ENCODE measurements at regions not wholly inside any gene's neighbourhood (a gene's known extent, or its start where the extent isn't known, plus 50 kb on each side); places are given as distances from the start of the nearest gene placed in this dataset.

DNA sequence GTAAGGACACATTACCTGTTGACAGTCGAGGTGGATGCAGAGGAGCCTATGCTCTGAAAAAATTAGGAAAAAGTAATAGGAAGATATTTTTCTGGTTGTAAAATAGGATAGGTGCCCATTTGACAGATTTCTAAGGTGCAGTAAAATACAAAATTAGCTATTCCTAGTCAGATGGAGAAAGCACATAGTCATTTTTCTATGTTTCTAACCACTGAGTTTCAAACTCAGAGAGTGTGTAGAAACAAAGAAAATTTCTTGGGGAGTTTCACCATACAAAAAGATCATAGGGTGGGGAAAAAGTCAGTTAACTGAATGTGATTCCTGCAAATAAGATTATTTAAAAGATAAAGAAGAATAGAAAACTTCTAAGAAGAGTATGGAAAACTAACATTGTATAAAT lies 666.9 kb downstream of the KCNT2 start:
- no peak for DNase-seq

DNA sequence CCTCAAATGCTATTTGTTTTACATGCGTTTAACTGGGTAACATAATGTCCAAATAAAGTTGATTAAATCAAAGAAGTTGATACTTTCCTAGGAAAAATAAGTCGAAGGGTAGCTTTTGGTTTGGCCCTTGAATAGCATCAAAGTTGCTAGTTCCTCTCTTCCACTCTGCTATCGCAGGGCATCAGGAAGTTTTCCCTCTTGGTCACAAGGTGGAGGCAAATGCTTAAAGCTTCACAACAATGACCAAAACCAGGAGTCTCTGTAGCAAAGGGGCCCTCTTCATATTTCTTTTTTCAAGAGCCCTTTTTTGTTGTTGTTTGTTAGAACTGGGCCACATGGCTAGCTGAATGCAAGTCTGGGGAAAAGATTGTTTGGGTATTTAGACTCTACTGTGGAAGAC lies 668.4 kb downstream of the KCNT2 start:
- no peak for DNase-seq

GRCh38 chr1:195934817-195935553 lies 673.3 kb downstream of the KCNT2 start:
- DNase-seq: no peak

- no peak for DNase-seq
These were observed 674.4 kb downstream of the KCNT2 start for GRCh38 chr1:195933835-195934234.

GRCh38 chr1:195915826-195916225 lies 692.4 kb downstream of the KCNT2 start:
- no peak for DNase-seq

DNA sequence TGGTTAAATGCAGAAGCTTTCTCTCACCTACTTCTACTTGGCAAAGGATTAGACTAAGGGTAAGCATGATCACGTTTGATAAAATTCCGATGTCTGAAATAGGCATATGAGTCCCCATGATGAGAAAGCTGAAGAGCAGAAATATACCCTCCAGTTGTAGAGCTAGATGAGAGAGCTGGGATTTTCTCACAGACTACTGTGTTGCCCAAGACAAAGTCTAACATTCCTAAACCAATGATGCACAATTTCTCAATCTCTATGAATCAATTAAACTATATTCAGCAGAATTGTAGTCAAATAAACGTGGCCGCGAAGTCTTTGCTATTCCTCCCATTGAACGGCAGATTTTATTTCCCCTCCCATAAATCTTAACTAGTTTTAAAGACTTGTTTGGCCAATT lies 699.2 kb downstream of the KCNT2 start:
- DNase-seq: no peak

DNA sequence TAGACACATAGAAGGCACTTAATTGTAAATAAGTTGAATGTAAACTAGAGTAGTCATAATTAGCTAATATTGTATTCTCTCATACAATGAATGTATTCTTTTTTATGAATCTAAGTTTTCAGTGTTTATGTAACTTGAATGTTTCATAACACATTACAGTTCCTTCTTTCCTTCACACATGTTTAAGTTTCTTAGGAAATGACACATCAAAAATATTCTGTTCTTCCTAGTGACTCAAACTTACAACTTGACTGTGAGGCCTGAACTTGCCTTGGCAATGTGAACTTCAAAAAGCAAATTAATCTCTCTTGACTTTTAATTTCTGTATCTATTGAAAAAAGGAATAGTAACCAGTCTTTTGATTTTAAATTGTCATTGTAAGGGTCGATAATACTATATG lies 700.1 kb downstream of the KCNT2 start:
- DNase-seq: no peak

DNA sequence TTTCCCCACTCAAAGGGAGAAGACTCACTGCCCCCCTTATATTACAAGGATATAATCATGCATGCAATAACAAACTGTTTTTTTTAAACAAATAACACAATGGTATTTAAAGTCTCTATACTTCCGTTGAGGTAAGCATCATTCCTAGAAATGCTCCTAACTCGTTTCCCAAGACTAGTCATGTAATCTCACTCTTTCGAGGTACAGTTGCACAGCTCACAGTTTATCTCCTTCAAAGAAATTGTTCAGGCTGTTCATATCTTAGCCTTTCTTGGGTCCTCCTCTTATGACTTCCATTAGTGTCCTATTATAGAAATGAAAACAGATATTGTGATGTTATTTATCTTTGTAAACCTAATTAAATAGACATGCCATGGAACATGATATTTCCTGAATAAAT lies 705.0 kb downstream of the KCNT2 start:
- DNase-seq: no peak

DNA sequence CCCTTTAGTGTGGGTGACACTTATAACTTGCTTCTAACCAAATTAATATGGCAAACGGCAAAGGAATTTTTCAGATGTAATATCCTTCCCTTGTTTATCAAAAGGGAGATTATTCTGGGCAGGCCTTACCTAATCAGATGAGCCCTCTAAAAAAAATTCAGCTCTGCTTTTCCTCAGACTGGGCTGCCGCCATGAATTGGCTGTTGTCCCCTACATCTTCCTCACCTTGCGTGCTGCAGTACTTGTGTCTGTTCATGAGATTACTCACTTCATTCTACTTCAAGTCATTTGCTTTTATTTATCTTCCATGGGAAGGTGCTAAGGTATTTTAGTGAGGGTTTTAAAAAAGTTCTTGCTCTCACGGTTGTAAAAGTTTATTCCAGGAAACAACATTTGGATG lies 705.5 kb downstream of the KCNT2 start:
- no peak for DNase-seq

DNA sequence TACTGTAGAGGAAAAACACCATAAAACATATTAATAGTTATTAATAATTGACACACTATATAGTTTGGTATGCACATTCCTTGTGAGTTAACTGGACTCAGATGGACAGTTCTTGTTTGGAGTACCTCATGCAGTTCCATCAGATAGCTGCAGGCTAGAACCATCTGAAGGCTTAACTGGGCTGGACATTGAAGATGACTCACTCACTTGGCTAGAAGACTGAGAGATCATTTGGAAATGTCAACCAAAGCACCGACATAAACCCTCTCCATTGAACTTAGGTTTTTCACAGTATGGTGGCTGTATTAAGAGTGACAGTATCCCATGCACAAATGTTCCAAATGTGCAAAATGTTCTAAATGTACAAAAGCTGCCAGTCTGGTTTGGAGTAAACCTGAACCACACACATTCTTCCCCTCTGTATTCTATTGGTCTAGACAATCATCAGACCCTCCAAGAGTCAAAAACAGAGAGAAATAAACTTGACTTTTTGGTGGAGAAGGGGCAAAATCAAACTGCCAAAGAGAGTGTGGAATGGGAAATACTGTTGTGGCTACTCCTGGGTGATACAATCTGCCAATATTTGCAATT lies 708.4 kb downstream of the KCNT2 start:
- DNase-seq: no peak

GRCh38 chr1:195898924-195899323 lies 709.3 kb downstream of the KCNT2 start:
- DNase-seq: no peak

DNA sequence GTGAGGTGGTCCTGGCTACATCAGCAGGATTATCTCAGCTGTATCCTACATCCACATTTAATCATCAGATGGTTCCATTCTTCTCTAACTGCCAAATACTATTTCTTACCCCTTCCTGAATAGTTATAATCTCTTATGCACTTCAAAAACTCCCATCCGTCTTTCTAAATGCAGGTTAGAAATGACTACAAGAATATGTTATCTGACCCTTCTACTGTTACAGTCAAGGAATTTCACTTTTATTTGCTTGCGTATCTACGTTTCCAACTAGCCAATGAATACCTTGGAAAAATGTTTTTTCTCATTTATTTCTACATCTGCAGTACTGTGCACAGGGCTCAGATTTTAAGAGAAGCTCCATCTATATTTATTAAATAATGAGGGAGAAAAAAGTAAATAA lies 709.9 kb downstream of the KCNT2 start:
- no peak for DNase-seq

GRCh38 chr1:195897076-195897475 lies 711.2 kb downstream of the KCNT2 start:
- no peak for DNase-seq

- no peak for DNase-seq
These were observed 713.8 kb downstream of the KCNT2 start for GRCh38 chr1:195894411-195894810.

GRCh38 chr1:195886000-195886399 lies 722.2 kb downstream of the KCNT2 start:
- DNase-seq: no peak

DNA sequence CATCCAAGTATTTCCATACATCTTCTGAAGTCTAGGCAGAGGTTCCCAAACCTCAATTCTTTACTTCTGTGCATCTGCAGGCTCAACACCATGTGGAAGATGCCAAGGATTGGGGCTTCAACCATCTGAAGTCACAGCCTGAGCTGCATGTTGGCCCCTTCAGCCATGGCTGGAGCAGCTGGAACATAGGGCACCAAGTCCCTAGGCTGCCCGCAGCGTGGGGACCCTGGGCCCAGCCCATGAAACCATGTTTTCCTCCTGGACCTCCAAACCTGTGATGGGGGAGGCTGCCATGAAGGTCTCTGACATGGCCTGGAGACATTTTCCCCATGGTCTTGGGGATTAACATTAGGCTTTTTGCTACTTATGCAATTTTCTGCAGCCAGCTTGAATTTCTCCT lies 729.8 kb downstream of the KCNT2 start:
- DNase-seq: no peak

GRCh38 chr1:195876792-195877191 lies 731.4 kb downstream of the KCNT2 start:
- no peak for DNase-seq

GRCh38 chr1:195872376-195872775 lies 735.9 kb downstream of the KCNT2 start:
- DNase-seq: no peak

GRCh38 chr1:195867638-195868037 lies 740.6 kb downstream of the KCNT2 start:
- DNase-seq: no peak

DNA sequence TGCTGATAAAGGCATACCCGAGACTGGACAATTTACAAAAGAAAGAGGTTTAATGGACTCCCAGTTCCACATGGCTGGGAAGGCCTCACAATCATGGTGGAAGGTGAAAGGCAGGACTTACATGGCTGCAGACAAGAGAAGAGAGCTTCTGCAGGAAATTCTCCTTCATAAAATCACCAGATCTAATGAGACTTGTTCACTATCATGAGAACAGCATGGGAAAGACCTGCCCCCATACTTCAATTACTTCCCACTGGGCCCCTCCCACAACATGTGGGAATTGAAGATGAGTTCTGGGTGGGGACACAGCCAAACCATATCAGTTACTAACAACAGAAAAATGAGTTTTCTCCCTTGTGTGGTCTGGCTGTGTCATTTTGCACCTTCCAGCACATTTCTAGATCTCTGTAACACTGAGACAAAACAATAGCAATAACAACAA lies 741.4 kb downstream of the KCNT2 start:
- DNase-seq: no peak

- no peak for DNase-seq
These were observed 742.0 kb downstream of the KCNT2 start for GRCh38 chr1:195866091-195866780.

GRCh38 chr1:195851804-195852203 lies 756.4 kb downstream of the KCNT2 start:
- DNase-seq: no peak
